Keratinocyte (primary cell): ENCODE measurements at regions not wholly inside any gene's neighbourhood (a gene's known extent, or its start where the extent isn't known, plus 50 kb on each side); places are given as distances from the start of the nearest gene placed in this dataset.

Experiments
- CTCF ChIP-seq, 3 experiments: IDR thresholded peaks in 1 of 3; conservative IDR thresholded peaks in 1 of 3; optimal IDR thresholded peaks in 1 of 3; 2 replicates in 2 of 3; 3 replicates in 1 of 3; pipeline versions ENCODE3 to v1.5.1; 2011; ENCODE audit warnings: low read length in 3 of 3, mild to moderate bottlenecking in 3 of 3, moderate library complexity in 2 of 3, control low read depth in 1 of 3, inconsistent platforms in 1 of 3; ENCODE audit not compliant: insufficient read depth in 2 of 3; ENCODE audit errors: extremely low read depth in 1 of 3
- EZH2 ChIP-seq: IDR thresholded peaks from one replicate; pipeline ENCODE4 v1.6.1; 2012; ENCODE audit warnings: inconsistent platforms, mild to moderate bottlenecking, low read length, moderate library complexity

GRCh38 chr13:65453982-65454381, 1776.2 kb downstream of the PCDH9 start:
- TF ChIP-seq CTCF (optimal IDR thresholded peaks at IDR 0.05 in 1 of 3, IDR thresholded peaks at IDR 0.05 in 1 of 3, conservative IDR thresholded peaks at IDR 0.05 in 1 of 3; ENCODE audit: extremely low read depth in 1 of 3, insufficient read depth in 2 of 3, low read length in 3 of 3) (no peak), EZH2 (no peak)
